RKO (cell line): ENCODE measurements at regions not wholly inside any gene's neighbourhood (a gene's known extent, or its start where the extent isn't known, plus 50 kb on each side); places are given as distances from the start of the nearest gene placed in this dataset.
A peak's percentile ranks its signal among the peaks of the same experiment; 100 is the strongest.
"Not testable (repeated sequence)": the region's sequence is repeated elsewhere in the genome, so short reads cannot be mapped to it uniquely, and the experiment has no call there.

ENCODE experiments used
- DNase-seq: peaks from one replicate; pipeline ENCODE4 v3.0.0-alpha.2; 2016; ENCODE audit warnings: low spot score

GRCh38 chr6:49370518-49370917 lies 92.5 kb downstream of the MMUT start:
- DNase-seq, result no peak

DNA sequence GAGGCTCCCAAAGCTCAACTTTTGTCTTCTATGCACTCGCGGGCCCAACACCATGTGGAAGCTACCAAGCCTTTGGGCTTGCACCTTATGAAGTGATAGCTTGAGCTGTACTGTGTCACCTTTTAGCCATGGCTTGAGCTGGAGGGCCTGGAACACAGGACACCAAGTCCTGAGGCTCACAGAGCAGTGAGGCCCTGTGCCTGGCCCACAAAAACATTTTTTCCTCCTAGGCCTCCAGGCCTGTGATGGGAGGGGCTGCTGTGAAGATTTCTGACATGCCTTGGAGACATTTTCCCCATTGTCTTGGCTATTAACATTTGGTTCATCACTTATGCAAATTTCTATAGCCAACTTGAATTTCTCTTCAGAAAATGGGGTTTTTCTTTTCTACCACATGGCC lies 96.5 kb downstream of the MMUT start:
- no peak for DNase-seq

DNA sequence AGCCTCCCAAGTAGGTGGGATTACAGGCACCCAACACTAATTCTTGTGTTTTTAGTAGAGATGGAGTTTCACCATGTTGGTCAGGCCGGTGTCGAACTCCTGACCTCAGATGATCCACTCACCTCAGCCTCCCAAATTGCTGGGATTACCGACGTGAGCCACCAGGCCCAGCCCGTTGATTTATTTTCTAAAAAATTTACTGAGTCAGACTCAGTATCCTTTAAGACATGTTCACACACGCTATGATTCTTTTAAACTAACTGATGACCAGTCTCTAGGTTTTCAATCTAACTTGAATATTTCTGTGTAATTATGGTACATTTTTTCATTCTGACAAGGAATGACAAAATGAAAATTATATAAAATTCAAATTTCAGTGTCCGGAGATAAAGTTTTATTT lies 114.5 kb downstream of the MMUT start:
- no peak for DNase-seq

GRCh38 chr6:49342410-49342809 lies 120.6 kb downstream of the MMUT start:
- DNase-seq, result no peak

- no peak for DNase-seq
Observed at GRCh38 chr6:49341869-49342268, 121.2 kb downstream of the MMUT start.

DNA sequence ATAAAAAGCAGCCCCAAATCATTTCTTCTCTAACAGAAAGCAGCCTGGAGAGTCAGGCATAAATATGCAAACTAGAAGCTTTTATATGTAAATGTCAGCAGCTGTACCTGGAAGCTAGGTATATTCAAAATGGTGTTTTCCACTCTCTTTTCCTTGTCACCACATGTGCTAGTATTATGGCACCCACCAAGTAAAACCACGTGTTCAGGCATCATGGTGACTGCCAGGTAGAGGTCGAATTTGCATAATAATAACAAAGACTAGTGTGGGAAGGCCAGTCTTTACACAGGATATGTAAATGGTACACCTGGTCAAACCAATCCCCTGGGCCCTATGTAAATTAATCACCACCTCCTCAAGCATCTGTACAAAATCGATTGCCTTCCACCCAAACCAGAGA lies 124.0 kb downstream of the MMUT start:
- DNase-seq, result no peak

DNA sequence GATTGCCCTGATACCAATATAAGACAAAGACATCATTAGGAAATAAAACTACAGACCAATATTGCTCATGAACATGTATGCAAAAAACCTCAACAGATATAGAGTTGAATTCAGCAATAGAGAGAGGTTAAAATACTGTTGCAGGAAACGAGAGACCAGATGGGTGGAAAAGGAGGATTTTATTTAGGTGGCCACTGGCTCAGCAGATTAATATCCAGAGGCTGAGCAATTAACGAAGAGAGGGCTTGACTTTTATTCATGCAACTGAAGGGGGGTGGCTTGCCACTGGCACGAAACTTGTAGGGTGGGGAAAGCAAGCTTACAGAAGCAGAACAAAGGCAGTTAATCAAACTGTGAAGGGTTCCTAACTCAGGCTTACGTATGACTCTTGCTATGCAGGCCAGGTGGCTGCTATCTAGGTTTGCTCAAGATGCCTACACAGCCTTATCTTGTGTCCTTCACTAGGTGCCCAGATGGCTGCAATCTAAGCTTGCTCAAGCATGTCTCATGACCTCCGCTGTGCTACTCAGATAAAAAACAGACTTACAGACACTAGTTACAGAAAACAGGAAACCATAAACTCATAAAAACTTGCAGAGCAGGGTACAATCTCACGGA lies 126.4 kb downstream of the MMUT start:
- no peak for DNase-seq

GRCh38 chr6:49333345-49334125 lies 129.5 kb downstream of the MMUT start:
- DNase-seq, result no peak

- DNase-seq, result no peak
Observed at GRCh38 chr6:49332781-49333180, 130.3 kb downstream of the MMUT start.

DNA sequence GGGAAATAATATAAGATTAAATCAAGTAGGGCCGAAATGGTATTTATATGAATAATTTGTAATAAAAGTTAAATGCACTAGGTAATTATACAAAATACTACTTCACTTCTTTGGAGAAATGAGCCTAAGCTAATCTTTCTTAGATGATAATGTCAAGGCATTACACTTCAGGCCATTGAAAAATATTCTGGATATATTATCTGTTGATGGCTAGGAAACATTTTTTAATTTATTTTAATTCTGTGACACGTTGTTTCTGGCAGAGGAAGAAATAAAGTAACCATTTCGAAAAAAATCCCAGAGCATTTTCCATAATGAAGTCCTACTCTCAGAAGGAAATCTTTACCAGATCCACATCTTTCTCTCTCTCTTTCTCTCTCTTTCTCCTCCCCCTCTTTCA lies 133.9 kb downstream of the MMUT start:
- DNase-seq, result no peak

DNA sequence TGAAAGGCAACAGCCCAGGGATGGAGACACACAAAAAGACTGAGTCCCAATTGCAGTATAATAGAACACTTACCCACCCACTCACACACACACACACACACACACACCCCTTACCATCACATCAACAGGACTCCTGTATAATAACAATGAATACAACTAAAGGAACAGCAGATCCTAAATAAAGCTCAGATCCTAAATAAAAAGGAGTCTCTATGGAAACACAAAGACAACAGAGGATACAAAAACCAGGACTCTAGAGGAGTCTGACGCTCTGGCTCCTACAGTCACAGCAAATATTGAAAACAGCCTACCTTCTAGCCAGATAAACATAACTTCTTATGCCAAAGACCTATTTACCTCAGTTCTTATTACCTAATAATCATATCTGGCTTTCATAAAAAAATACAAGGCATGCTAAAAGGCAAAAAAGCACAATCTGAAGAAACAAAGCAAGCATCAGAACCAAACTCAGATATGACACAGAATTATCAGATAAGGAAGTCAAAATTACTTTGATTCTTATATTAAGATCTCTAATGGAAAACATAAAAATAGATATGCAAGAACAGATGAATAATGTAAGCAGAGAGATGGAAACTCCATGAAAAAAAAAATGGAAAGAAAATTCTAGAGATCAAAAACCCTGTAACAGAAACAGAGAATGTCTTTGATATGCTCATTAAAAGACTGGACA lies 134.9 kb downstream of the MMUT start:
- no peak for DNase-seq

DNA sequence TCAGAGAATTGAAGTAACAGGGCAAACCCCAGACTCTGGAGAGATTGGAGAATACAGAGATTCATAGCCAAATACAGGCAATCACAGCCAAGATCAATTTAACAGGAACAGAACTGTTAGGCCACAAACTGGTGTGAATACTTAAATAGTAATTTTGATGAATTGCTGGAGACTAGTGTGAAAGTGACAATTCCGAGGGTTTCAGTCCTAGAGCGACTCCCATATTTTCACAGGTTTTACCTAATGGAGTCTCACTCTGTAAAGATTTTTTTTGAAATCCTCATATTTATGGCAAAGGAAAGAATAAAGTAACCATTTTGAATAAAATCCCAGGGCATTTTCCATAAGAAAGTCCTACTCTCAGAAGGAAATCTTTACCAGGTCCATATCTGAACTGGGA lies 135.5 kb downstream of the MMUT start:
- DNase-seq, result no peak

- DNase-seq, result no peak
Observed at GRCh38 chr6:49327005-49327404, 136.0 kb downstream of the MMUT start.

GRCh38 chr6:49326347-49326746 lies 136.7 kb downstream of the MMUT start:
- DNase-seq, result peak; percentile 94

DNA sequence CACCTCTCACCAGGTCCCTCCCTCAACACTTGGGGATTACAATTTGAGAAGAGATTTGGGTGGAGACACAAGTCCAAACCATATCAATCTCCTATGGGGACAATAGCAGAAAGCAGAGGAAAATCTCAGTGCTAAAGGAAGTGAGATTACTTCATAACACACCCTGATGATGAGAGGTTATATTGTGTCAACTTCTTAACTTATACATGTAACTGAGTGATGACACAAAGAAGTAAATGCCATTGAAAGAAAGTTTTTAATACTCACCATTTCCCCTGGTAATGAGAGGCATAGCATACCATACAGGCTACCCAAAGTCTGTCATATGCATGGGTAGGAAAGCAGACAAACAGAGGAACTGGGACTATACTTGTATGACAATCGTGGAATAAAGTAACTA lies 137.2 kb downstream of the MMUT start:
- DNase-seq, result peak; percentile 10

- DNase-seq, result no peak
Observed at GRCh38 chr6:49322861-49323260, 140.2 kb downstream of the MMUT start.

DNA sequence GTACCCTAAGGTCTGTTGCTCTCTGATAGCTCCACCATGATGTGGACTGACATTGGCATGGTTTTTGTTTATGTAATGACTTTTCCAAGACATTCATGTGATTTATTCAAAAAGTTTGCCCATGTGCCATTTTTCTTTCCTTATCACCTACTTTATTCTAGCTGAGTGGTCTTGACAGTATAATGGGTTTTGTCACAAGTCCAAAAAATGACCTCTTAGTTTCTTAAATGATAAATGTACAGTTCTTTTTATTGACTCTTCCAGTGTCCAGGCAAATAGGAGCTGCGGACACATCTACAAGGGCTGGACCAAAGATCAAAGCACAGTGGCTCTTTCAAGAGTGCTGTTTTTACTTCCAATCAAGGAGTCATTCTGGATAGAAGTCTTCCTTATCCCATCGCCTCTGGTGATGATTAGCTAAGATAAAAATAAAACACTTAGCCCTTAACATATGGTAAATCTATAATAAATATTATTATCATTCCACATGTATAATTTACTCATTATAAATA lies 141.4 kb downstream of the MMUT start:
- no peak for DNase-seq

DNA sequence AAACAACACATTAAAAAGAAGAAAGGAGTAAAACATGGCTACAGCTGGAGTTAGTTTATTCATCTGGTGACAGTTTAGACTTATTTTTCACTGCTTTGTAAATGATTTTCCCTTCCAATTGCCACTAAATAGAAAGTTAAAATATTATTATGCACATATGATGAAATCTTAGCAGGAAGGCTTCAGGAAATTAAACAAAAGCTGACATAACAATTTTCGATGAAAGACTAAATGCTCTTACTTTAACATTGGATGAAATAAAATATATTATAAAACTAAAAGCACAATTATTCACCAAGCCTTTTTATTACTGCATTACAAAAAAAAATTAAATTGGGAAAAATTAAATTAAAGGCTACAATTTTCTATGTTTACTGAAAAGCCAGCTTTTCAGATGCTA lies 158.0 kb downstream of the MMUT start:
- DNase-seq, result no peak

GRCh38 chr6:49304393-49304792 lies 158.7 kb downstream of the MMUT start:
- not testable (repeated sequence) for DNase-seq

DNA sequence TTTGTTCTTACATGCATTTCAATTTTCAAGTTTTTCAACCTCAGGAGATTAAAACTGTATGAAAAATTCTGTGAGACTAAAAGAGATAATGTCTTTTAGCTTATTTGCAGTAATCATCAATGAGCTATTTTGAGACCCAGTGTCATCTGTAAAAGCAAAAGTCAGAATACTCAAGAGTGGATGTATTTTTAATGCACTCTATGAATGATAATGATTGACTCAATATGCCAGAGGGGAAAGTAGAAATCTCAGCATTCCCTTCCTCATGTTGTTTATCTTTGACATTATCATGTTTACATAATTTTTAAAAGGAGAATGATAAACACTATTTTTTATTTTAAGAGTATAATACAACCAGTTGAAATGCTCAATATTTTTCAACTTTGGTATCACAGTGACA lies 162.1 kb downstream of the MMUT start:
- no peak for DNase-seq

DNA sequence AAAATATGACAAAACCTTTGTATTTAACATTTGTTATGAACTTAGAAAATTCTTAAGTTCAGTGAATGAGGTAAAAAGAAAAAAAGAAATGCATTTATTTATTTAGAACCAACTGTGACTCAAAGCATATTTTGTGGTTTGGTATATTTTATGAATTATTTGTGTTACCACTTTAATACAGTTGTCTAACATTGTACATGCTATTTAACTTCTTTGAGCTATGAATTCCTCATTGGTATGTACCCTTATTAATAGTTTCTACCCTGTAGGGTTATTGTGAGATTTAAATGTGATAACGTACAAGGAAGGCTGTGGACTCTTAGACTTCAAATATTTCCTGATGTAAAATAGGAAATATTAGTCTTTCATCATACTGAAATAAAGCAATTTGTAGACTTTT lies 162.6 kb downstream of the MMUT start:
- DNase-seq, result no peak

DNA sequence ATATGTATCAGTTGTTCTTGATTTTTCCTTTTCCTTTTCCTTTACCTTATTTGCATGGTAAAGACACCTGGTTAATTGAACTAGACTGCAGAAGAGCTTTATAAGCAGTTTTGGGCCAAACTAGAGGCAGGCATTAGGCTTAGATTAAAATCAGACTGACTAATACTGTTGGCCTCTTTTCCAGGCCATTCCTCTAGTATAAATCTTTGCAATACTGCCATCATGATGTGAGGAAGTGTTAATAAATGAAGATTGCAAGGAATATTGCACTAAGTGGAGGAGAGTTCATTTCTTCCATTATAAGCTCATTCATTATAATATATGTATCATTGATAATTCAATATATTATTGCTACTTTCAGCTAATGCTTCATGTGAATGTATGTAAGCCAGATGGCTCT lies 163.8 kb downstream of the MMUT start:
- DNase-seq, result no peak

- DNase-seq, result no peak
Observed at GRCh38 chr6:49284180-49284579, 178.9 kb downstream of the MMUT start.
